HG03064 (cell line): ENCODE measurements at regions not wholly inside any gene's neighbourhood (a gene's known extent, or its start where the extent isn't known, plus 50 kb on each side); places are given as distances from the start of the nearest gene placed in this dataset.

Source experiments
- ATAC-seq: cut with Tn5 transposase; IDR thresholded peaks from one replicate; pipeline ENCODE4 v1.9.1; 2021; ENCODE audit warnings: low read depth; ENCODE audit not compliant: unreplicated experiment

DNA sequence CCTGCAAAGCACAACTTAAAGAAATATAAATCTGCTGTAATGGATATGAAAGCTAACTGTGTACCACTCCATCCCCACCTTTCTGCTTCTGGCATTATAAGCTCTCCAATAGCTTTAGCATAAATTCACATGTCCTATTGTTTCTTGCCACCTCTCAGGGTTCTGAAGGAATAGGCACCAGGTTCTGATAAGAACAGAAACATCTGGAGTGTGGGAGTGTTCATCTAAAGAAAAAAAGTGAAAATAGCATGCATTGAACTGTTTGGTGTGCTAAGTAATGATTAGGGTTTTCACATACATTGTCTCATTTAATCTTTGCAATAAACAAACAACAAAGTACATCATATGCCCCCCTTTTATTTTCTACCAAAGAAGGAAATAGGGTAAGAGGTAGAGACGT, 72.3 kb downstream of the FAM76B start:
- no peak for ATAC-seq

DNA sequence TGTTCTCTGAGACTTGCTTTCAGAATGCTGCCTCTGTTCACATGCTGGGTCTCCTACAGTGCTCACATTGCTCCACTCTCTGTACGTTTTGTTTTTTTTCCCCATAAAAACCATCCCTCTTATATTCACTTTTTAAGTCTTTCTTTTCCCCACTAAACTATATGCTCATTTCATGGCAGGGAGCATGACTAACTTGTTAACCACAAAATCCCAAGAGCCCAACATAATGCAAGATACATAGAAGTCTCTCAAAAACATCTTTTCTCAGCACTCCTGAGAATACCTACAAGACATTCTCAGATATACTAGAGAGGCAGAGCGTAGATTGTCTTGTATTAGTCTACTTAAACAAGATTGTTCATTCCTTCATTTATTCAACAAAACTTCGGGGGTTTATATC, 73.3 kb downstream of the FAM76B start:
- peak; percentile 20 for ATAC-seq

DNA sequence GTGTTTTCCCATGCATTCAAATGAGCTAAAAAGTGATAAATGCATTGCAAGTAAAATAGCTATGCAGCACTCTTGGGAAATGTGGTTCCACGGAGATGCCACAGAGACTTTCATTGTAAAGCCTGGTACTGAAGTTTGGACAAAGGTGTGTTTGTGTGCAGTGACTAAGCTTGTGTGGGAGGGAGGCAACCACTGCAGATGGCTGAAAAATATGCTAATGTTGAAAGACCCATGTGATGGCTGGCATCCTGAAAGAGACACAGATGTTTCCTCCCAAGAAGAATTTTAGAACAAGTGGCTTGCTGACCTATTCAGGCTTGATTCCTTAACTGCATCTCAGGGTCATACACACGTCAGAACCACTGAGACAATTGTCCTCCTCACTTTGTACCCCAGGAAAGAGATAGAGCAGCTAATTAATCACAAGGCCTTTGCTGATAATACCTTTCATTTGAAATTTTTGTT, 73.8 kb downstream of the FAM76B start:
- peak; percentile 71 for ATAC-seq

DNA sequence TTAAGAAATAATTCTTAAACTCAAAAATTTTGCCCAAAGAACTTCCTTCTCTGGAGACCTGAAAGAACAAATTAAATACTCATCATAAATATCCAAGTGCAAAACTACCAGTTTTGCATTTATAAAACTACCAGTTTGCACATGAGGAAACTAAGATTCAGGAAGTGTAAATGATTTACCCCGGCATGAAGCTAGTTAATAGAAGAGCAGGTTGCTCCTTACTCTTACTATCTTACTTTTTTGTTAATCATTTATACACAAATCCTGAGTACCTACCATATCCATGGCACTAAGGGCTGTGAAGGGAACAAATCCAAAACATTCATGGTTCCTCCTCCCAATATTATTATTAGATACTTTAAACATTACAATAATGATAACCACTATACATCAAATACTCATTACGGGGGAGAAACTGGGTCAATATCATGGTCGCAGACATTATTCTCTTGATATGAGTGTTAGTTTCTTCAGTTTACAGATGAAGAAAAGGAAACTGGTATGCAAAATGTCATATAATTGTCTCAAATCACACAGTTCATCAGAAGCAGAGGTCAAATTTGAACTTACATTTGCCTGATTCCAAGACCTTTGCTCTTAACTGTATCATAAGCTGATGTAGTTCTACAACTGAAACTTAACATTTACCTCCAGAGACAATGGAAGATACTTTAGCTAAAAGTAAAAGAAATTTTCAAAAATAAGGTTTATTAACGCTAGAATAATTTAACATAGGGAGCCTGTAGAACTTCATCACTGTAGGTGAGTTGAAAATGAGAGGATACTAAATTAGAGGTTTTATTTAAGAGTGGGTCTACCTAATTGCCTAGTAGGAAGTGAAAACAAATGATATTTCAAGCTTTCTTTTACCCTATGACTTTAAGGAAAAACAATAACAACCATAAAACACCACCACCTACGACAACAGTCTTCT, 74.5 kb downstream of the FAM76B start:
- ATAC-seq = no peak

DNA sequence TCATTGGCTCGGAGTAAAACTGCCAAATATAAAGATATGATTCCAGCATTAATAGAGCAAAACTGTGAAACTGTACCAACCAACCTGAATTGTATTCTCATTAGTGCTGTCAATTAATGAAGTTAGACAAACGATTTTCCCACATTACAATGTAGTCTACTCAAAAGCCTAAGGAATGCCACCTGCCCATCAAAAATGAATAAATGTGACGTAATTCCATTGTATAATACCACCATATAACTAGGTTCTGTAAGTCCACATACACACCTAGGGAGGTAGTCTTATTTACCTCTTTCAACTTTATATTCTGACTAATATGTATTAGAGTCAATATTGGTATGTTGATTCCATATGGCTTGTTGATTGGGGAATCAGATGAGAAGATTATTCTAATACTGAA, 76.2 kb downstream of the FAM76B start:
- ATAC-seq = no peak

DNA sequence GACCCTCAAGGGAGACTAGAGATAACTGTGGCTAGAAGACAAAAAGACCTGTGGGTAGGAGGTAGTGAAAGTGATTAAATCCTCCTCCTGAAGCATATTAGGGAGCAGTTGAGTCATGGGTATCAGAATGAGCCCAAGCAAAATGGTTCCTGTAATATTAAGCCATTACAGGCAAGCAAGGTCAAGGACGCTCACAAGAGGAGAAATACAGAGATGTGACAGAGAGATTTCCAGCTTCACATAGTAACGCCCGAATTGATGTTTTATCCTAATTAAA, 77.7 kb downstream of the FAM76B start:
- ATAC-seq = peak; percentile 1

DNA sequence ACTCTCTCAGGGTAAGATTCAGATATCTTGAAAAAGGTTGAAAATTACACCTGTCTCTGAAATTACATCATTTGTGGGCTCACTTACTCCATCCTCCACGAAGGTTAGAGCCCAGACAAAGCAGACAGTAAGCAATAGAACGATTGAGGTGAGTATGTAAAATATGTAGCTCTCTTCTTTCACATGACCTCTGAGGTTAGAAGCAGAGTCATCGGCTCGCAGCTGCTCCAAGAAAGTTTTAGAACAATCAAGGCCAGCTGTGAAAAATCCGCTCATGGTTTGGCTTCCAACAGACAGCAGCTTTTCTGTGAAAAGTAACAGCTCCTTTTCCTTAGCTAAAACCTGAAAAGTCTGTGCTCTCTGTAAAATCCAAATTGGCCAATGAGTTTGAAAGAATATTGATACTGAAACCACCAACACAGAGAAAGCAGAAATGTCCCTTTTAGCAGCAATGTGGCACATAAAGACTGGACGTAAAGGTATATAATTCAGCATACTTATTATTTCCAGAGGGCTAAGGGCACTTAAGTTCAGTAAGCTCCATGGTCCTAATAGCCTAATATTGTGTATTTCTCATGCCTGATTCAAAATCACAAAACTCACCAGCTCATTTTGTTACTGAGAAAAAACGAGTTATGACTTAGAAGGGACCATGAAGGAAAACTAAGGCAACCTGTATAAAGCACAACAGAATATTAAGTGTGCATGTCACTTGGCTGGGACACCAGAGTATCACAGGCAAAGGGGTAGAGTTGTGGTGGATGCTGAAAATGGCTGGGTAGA, 78.2 kb downstream of the FAM76B start:
- ATAC-seq = peak; percentile 34

DNA sequence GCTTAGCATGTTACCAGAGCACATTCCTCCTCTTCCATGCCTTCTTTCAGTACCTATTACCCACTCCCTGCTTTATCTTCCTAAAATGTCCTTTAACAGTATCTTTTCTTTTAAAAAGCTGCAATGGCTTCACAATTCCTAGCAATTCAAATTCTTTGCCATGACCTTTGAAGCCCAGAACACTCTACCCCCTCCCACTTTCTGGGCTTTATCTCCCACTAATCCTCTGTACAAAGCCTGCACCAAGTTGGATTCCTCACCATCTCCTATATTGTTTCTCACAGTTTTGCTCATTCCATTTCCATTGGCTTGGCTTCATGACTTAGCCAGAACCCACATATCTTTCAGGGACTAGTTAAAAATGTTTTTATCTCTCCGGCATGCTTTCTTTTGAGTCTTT, 80.9 kb downstream of the FAM76B start:
- no peak for ATAC-seq

DNA sequence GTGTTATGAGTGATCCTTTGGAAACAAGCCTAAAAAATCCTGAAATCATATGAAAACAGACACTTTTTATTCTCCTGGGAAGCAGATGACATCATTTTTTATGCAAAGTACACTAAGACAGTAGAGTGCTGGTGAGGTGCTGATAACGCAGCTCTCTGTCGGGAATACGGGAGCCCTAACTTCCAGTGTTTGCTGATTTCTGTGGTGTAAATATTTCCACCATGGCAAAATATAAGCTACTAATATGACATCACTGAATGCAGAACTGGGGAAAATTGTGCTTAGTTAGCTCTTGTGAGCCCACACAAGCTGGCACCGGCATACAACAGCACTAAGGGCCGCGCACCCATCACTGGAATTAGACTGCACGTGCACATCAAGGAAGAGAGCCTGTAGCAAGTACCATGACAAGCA, 82.6 kb downstream of the FAM76B start:
- no peak for ATAC-seq

DNA sequence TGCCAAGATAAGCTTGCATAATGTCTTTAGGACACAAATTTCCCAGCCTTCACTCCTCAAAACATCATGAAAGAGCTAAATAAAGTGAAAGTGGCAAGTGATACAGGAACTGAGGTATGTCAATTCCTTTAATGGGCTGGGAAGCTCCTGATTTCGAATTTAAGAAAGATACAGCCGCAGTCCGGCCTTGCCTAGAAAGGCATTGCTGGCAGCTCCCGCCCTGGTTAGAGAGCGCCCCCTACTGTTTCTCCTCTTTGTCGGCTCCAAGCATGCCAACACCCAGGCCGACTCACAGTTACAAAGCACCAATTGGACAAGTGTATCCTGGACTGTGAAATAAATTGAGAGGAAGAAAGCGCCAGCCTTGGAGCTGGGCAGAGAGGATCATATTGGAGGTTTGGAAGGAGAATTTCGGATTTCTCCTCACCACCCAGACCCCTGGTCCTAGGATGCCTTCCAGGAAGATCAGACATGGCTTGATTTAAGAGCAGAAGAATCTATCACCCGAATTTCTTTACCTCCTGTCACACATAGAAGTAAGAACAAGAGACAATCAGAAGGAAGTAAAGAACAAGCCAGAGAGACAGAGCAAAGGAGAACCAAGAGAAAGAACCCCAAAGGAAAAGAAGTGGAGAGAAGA, 84.0 kb downstream of the FAM76B start:
- peak; percentile 85 for ATAC-seq

DNA sequence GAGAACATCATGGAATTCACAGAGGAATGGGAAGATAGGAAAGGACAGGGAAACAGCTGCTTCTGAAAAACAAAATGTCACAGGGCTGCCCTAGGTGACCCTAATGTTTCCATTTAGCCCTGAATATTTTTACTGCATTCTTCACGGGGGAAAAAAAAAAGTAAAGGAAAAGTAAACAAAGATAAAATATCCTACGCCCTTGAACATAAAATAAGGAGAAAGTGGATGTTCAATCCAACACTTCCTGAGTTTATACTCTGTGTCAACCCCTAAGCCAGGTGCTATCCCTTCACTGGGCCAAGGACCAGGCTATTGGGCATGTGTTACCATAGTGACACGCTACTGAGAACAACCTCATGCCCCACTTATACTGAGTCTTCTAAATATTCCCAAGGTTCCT, 84.7 kb downstream of the FAM76B start:
- no peak for ATAC-seq

DNA sequence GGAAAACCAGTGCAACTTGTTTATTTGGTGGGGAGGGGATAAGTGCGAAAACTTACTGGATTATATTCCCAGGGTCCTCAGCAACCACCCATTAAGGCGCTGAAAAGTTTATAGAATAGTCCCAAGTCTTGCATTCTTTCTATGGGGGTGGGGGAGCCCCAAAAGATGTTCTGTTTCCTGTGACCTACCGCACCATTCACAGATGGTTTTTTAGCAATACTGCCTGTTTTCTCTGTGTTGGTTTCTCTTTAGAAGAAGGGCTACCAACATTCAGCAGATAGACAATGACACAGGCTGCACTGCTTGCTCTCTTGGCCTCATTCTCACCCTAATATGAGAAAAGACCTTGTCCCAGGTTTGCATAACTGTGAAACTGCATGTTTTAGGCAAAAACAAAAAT, 86.5 kb downstream of the FAM76B start:
- no peak for ATAC-seq

DNA sequence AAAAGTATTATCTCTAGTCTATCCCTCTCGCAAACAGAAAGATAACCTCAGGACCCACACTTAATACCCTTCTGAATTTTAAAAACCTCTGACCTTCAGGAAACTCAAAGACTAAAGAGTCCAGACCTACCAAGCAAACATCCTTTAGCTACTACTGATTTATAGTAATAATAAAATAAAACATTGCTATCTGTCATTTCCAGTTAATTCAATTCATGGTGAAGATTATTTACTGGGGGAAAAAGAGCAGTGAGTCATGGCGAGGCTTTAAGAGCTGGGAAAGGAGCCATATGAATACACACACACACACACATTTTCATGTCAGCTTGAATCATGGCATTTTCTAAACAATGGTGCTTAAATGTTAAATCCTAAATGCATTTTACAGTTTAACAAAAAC, 87.1 kb downstream of the FAM76B start:
- ATAC-seq = no peak

DNA sequence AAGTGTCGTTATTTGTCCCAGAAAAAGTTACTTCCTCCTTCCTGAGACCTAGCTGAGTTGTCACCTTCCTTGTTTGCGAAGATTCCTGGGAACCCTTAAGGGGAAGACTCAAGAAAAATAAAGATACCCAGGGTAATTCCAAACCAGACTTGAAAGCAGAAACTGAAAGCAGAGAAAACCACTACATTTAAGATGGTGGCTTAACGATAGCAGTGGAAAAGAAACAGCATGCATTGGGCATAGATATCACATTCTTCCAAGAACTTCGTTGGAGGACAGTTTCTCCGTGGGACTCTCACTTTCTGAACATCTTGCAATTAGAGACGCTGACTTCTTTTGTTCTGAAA, 89.1 kb downstream of the FAM76B start:
- peak; percentile 34 for ATAC-seq

DNA sequence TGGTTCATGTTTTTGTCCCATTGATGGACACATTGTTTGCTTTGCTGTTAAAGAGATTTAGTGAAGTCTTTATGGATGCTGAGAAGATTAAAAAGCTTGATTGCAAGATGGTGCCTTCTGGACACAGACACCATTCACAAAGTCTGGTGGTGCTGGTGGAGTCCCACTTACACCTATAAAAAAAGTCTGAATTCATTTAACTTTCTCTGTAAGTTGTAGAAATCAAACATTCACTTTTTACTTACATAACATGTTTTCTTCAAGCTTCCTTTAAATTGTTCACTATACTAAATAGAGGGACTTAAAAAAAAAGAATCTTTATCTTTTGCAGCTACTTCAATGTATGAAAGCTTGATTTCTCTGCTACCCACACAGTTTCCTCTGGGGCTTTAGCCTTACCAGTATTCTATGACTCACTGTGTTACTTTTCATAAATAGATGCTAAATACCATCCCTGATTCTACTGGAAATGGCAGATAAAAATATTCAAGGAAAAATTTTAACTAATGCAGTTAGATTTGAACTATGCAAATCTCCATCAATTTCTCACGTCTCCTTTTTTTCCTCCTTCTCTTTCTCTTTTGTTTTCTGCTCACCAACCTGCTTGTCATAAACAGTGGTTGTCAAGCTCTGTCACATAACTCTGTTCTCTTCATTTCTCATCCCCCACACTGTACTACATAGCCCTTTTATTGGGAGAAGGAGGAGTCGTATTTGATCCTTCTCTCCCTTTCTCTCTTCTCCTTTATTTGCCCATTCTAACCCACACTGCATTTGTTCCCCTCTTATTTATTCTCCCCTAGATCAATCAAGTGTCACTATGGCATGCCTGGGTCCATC, 89.7 kb downstream of the FAM76B start:
- ATAC-seq = peak; percentile 52

DNA sequence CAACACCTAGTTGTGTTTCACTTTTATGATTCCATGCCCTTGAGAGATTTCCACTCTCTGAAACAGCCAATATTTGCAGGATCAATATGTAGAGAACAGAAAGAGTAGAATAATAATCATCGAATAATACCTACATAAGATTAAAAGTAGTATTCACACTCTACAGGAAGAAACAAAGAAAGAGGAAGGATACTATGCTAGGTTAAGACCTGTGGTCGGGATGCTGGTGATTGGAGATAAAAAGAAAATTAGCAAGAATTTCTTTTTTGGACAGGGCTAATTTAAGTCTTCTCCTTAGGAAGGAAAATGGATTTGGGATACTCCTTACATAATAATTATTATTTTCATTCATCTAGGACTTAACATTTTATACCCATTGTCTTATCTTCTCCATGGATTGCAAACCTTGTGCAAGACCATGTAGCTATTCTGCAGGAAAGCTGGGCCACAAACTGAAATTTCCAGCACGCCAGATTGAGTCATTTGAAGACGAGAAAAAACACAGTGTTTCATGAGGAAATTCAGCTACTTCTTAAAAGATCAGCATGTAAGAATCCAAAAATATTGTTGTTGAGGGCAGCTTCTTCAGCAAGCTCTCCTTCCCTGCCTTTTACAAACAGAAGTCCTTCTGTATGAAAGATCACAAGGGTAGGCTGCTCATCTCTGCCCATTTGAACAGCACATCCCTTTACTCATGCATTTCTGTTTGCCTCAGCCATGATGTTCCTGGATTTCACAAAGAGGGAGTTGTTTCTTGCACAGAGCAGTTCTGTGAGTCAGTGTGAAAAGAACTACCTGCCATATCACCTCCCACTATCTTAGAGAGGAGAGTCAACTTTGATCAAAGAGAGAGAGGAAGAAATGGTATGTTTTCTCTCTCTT, 90.7 kb downstream of the FAM76B start:
- no peak for ATAC-seq

DNA sequence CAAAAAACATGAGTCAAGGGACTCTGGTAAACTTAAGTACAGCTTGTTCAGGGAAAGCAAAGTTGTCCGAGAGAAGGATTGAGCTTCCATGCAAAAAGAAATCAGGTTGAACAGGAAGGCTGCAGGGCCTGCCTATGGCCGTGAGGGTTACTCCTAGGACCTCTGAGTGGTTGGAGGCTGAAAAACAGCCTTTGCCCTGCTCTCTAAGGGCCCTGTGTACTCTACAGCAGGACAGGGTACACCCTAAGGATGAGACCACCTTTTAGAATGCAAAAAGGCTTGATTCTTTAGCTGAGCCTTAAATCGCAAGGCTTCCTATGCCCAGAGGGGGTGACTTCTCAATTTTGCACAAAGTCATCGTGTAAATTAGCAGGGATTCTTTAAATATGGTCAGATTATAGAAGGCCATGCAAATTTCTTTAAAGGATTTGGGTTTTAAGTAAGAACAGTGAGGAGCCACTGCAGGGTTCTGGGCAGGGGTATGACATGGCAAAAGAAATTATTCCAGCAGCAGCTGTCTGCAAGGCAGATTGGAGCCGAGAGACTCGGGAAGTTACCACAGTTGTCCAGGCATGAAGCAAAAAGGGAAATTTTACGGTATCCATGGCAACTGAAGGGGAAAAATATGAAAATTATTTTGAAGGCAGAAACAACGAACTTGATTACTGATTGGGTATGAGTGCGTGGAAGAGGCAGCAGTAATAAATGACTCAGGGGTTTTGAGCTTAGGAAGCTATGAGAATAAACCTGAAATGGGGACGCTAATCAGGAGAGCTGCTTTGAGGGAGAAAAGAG, 91.8 kb downstream of the FAM76B start:
- ATAC-seq = no peak

DNA sequence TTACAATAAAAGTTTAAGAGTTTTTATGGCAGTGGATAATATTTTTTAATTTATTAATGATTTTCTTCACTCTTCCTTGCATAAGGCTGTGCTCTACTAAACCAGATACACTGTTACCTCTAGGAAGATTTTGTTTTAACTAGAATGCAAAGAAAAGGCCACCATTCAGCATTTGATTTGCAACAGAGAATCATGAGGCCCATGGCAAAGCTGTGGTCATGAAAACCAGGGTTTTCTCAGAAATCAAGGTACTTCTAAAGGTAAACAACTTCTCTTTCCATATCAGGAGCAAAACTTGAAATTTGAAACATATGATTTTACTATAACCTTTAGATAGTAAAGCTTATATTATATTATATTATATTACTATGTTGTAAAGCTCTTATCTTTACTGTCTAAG, 94.4 kb downstream of the FAM76B start:
- ATAC-seq = no peak

DNA sequence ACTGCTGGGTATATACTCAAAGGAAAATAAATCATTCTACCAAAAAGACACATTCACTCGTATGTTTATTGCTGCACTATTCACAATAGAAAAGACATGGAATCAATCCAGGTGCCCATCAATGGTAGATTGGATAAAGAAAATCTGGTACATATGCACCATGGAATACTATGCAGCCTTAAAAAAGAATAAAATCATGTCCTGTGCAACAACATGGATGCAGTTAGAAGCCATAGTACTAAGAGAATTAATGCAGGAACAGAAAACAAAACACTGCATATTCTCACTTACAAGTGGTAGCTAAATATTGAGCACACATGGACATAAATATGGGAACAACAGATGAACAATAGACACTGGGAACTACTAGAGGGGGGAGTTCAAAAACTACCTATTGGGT, 96.3 kb downstream of the FAM76B start:
- no peak for ATAC-seq
